ENCODE measurements at regions not wholly inside any gene's neighbourhood (a gene's known extent, or its start where the extent isn't known, plus 50 kb on each side); places are given as distances from the start of the nearest gene placed in this dataset.

DNA sequence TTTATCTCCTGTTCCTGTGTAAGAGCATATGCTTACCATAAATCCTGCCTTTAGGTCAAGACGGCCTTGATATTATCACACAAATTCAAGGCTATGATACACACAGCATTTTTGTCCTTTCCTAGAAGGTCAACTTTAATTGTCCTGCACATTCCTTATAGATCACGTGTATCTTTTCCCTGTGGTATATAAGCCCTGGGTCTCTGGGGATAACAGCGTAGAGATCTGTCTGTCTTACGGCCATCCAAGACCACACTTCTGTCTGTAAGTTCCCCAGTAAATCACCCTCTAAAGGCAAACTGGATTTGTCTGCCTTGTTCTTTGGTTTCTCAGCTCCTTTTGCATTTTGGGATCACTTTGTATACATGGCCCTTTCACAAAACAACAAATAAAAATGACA is 69.5 kb upstream of the TCL1B start:
- TF ChIP-seq, protein P1, sequence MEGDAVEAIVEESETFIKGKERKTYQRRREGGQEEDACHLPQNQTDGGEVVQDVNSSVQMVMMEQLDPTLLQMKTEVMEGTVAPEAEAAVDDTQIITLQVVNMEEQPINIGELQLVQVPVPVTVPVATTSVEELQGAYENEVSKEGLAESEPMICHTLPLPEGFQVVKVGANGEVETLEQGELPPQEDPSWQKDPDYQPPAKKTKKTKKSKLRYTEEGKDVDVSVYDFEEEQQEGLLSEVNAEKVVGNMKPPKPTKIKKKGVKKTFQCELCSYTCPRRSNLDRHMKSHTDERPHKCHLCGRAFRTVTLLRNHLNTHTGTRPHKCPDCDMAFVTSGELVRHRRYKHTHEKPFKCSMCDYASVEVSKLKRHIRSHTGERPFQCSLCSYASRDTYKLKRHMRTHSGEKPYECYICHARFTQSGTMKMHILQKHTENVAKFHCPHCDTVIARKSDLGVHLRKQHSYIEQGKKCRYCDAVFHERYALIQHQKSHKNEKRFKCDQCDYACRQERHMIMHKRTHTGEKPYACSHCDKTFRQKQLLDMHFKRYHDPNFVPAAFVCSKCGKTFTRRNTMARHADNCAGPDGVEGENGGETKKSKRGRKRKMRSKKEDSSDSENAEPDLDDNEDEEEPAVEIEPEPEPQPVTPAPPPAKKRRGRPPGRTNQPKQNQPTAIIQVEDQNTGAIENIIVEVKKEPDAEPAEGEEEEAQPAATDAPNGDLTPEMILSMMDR (conservative IDR thresholded peaks at IDR 0.05; ENCODE audit: low read length) = no peak
- TF ChIP-seq EZH2phosphoT487 (IDR thresholded peaks at IDR 0.05; ENCODE audit: borderline replicate concordance, low read depth, low read length) = no peak

All from OCI-LY7 (cell line).